T-helper 1 cell (primary cell): ENCODE measurements at regions not wholly inside any gene's neighbourhood (a gene's known extent, or its start where the extent isn't known, plus 50 kb on each side); places are given as distances from the start of the nearest gene placed in this dataset.

Experiments
- DNase-seq, 5 donors: peaks; one replicate each; pipeline ENCODE4 v3.0.0-alpha.2; 2012 to 2020

GRCh38 chr14:101426466-101426865 lies 134.8 kb upstream of the DIO3 start:
- no peak for DNase-seq

DNA sequence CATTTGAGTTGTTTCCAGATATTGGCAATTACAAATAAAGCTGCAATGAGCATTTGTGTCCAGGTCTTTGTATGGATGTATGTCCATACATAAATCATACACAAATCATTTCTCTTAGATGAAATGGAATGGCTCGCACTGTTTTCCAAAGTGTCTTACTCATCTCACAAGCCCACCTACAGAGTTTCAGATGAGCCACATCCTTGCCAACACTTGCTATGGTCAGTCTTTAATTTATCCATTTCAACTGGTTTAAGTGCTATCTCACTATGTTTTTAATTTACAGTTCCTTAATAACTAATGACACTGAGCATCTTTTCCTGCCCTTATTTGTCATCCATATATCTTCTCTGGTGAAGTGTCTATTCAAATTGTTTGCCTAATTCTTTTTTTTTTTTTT lies 132.9 kb upstream of the DIO3 start:
- no peak for DNase-seq

- DNase-seq = no peak
These were observed 125.7 kb upstream of the DIO3 start for GRCh38 chr14:101435546-101435945.

DNA sequence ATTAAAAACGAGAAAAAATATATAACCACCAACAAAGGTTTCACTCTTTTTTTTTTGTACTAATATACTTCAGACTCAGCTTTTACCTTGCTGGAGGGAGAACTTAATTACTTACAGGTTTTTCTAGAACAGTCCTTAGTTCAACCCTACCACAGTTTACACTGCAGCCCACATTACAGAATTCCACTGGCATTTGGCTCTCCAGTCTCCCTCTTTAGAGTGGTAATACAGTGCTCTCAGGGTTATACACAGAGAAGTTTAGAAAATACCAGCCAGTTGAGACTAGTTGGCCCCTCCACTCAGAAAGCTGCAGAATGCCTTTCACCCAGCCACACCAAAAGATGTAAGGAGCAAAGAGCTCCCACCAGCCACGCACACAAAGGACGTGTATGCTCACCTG lies 122.3 kb upstream of the DIO3 start:
- DNase-seq = no peak

GRCh38 chr14:101440496-101440895 lies 120.8 kb upstream of the DIO3 start:
- DNase-seq = no peak

- DNase-seq = no peak
These were observed 119.6 kb upstream of the DIO3 start for GRCh38 chr14:101441710-101442109.

DNA sequence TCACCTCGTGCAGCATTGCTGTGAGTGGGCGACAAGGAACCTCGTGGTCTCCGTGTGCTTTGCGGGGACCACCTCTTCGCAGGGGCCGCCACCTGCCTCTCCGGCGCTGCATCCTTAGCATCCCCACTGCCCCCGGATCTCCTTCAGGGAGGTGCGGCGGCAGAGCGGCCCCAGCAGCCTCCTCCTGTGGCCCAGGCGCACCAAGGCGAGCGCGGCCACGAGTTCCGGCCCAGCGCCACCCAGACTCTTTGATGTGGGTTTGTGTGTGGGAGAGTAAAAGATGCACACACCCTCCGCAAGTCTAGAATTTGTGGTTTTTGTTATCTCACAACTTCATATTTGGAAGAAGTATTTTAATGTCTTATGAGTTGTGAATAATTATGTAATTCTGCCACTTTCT lies 118.8 kb upstream of the DIO3 start:
- DNase-seq = peak in 4 of 5 donors; percentile 39 to 78 (median 46)

DNA sequence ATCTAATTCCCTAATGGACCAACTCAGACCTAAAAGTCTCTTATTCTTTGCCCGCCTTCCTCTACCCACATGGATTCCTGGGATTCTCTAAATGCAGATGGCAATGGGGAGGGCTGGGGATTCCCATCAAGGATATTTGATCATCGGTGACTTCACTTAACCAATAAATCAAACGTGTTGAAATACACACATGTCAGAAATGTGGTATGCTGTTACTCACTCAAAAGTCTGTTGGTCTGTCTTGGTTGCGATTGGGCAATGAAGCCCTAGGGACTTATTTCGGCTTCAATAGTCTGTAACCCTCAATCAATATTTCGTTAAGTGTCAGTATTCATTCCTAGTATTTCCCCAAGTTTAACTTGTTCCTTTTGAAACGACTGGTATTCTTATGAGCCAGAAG lies 117.2 kb upstream of the DIO3 start:
- DNase-seq = no peak

DNA sequence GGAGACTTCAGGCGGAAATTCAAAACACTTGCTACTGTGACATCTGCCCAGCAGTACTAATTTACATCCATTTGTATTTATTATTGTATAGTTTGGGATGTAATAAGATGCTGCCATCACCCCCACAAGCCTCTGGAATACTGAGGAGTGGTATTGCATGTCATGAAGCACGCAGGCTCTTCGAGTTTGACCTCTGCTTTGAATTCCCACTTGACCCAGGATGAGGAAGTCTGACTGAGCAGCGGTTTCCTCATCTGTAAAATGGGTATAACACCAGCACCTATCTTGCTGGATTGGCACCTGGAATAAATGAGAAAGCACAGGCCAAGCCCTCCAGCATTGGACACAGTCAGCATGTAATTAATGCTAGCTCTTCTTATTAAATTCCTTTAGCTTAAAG lies 116.0 kb upstream of the DIO3 start:
- no peak for DNase-seq

DNA sequence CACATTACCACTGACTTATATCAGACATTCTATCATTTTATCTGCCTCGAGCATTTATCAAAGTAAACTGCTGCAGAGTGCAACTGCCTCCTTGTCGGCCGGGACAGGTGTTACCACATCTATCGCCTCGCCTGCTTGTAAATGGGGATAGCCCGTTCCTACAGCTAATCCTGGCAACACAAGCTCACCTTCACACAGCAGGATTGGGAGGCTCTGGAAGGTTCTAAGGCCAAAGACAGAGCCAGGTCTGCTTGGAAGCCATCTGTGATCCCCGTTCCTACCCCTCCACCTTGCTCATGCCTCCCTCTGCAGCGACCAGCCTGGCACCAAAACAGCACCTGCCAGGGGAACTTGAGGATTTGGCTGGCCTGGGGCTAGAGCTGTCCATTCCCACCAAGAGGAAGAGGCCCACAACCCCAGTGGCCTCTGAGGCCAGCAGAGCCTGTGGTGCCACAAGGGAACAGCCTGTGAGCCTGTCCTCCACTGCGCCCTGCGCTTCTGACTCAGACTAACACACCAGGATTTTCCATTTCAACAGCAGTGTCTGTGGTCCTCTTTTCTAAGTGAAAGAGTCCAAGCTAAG lies 114.8 kb upstream of the DIO3 start:
- DNase-seq = no peak

GRCh38 chr14:101449114-101449513 lies 112.2 kb upstream of the DIO3 start:
- no peak for DNase-seq

- no peak for DNase-seq
These were observed 110.1 kb upstream of the DIO3 start for GRCh38 chr14:101451166-101451565.

- DNase-seq = no peak
These were observed 108.1 kb upstream of the DIO3 start for GRCh38 chr14:101453225-101453624.

DNA sequence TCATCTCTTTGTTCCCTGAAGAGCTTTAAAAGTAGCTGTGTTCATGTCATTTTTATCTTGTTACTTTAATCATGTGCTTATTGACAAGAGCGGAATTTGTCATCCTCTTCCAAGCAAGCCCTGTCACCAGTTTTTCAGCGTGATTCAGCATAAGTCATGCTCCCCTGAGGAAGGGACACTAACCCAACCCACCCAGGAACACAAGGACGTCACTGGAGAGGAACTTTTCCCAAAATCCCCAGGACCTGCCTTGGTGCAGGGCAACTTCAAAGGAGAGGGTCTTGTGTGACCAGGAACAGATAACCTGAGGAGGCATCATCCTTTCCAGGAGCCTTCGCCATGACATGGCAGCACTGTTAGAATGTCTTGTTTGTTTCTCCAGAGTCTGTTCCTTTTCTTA lies 107.1 kb upstream of the DIO3 start:
- no peak for DNase-seq

DNA sequence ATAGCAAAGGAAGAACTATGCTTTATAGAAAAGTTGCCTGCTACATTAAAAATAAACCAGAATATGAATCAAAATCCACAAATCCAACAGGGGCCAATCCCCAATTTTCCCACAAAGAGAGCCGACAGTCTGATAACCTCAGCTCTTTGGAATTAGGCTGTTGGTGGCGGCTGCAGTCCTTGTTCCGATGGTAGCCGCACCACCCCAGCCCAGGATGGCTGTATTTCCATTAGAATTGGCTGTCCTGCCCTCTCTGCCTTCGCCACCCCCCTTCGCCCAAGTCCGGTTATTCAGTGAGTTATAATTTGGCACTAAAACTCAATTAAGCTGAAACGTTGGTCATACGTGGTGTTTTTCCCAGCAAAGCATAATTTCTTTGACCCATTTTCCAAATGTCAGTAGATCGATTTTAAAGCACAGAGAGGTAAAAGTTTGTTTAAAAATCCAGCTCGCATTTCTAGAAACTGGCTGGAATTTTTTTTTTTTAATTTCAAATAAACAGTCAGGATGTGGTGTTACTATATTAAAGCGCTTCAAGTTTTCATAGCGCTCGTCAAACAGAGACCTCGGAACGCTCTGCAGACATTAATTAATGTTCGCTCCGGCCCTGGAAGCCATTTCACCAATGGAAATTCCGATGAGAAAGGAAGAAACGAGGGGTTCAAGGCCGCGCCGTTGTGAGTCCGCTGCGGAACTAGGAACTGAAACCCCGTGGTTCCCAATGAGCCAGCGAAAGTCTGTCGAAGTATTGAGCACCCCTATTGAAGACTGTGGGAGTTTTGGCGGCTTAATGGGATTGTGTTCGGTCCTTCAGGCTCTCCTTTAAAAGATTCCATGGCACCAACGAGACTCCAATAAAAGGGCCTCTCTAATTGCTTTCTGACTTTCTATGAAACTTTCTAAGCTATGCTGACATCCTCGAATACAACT lies 104.8 kb upstream of the DIO3 start:
- DNase-seq = no peak

- DNase-seq = no peak
These were observed 103.9 kb upstream of the DIO3 start for GRCh38 chr14:101457301-101457935.

DNA sequence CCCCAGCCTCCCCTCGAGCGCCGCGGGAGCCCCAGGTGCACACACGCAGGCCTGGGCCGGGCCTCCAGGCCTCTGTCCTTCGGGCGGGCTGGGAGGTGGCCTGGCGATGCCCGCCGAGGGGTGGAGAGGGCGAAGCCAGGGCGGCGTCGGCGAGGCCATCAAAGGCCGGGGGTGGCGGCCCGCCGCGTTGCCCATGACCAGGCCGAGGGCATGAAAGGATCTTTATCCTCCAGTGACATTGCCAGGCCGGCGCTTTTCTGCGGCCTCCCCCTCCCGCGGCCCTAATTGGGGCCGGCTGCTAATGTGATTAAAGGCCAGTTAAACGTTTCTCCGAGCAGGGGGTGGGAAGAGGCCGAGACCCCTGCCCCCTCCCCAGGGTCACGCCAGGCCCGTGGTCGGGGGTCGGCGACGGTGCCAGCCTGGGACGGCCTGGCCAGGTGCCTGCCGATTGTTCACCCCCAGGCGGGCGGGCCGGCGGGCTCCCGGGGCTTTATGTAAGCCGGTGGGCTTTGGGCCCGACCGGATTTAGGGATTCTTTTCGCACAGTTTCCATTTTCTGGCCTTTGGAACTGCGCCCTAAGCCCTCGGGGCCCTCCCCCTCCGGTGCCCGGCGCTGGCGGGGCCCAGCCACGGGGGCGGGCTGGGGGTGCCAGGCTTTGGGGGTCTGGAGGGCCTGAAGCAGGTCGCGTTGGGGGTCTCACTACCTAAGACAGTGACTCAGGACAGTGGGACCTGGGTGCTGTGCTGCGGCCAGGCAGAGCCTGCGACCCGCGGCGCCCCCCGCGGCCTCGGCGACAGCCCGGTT lies 103.2 kb upstream of the DIO3 start:
- DNase-seq = no peak

- no peak for DNase-seq
These were observed 102.3 kb upstream of the DIO3 start for GRCh38 chr14:101458741-101459550.

DNA sequence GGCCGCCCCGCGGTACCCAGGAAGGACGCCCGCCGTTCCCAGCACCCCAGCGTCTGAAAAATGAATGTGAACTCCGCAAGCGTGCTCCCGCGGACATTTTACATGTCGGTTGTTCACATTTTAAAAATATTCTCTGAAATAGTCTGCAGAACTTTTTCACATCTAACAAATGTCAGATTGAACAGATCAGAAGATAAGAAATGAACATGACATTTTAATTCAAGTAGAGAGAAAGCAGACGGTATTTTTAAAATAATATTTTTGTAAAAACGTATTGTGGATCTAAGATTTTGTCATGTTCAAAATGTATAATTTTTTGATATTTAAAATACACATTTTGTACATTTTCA lies 101.8 kb upstream of the DIO3 start:
- no peak for DNase-seq

DNA sequence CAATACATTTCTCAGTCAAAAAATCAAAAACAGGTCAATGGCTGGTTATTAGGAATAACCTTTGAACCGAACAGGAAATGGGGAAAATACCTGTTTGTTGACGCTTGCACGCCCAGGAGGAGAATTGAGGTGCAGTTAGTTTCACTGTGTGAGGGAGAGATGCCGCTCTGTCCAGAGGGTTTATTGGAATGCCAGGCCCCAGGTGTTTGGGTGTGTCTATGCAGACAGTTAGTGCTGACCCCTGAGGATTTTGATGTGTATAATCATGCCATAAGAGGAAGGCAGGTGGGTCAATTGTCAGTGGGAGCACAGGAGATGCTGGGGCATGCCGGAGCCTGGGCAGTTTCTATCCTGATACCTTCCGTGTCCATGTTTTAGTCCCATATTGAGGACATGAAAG lies 100.8 kb upstream of the DIO3 start:
- DNase-seq = no peak

GRCh38 chr14:101460986-101461750 lies 100.1 kb upstream of the DIO3 start:
- no peak for DNase-seq

GRCh38 chr14:101461891-101462290 lies 99.4 kb upstream of the DIO3 start:
- DNase-seq = no peak
